GM19372 (cell line): ENCODE measurements at regions not wholly inside any gene's neighbourhood (a gene's known extent, or its start where the extent isn't known, plus 50 kb on each side); places are given as distances from the start of the nearest gene placed in this dataset.
"Not testable (repeated sequence)": the region's sequence is repeated elsewhere in the genome, so short reads cannot be mapped to it uniquely, and the experiment has no call there.

Experiments used
- ATAC-seq: cut with Tn5 transposase; IDR thresholded peaks from one replicate; pipeline ENCODE4 v1.9.1; 2021; ENCODE audit warnings: mild to moderate bottlenecking, low read depth, moderate library complexity; ENCODE audit not compliant: unreplicated experiment

GRCh38 chr9:40097992-40098391 is 742.5 kb downstream of the SPATA31A1 start:
- not testable (repeated sequence) for ATAC-seq

- ATAC-seq = not testable (repeated sequence)
Observed at GRCh38 chr9:40106003-40106782, 750.7 kb downstream of the SPATA31A1 start.

DNA sequence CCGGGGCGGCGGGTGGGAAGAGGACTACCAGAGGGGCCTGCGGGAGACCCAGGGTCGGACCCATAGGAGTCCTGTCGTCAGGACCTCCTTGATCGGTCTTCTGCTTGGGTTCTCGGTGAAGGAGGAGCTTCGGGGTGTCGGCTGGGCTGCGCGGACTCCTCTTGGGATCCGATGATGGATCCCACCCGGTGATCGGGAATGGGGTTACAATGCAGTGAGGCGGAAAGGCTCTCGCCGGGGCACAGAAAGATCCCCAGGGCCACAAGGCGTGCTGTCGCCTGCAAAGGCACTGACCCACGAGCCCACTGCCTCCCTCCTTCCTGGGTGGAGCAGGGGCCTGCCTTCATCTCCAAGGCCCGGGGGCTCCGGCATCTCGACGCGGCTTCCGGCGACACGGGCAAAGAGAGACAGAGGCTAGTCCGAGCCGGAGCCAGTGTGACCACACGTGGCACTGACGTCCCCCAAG is 751.3 kb downstream of the SPATA31A1 start:
- not testable (repeated sequence) for ATAC-seq

- ATAC-seq = not testable (repeated sequence)
Observed at GRCh38 chr9:40107251-40107650, 751.8 kb downstream of the SPATA31A1 start.

DNA sequence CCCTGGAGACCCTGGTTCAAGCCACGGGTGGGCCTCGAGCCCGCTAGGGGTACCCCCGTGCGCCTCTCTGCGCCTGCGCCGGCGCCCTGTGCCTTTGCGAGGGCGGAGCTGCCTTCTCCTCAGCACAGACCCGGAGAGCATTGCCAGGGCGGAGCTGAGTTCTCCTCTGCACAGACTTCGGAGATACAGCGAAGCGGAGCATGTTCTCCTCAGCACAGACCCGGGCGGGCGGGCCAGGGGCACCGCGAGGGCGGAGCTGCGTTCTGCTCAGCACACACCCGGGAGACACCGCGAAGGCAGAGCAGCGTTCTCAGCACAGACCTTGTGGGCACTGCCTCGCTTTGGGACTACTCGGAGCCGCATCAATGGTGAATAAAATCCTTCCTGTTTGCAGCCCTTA is 753.0 kb downstream of the SPATA31A1 start:
- ATAC-seq = not testable (repeated sequence)

GRCh38 chr9:40110751-40111150 is 755.3 kb downstream of the SPATA31A1 start:
- ATAC-seq = not testable (repeated sequence)

DNA sequence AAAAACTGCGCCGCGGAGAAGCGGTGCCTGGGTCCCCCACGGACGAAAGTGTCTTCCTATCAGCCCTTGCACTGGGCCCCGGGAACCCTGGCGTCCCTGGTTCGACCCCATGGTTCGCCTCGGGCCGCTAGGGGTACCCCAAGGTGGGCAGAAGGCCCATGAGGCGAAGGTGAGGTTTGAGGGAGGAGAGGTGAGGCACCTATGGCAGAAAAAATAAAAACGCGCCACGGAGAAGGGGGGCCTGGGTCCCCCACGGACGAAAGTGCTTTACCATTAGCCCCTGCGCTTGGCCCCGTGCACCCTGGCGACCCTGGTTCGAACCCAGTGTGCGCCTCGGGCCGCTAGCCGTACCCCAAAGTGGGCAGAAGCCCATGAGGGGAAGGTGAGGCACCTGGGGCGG is 756.1 kb downstream of the SPATA31A1 start:
- ATAC-seq = not testable (repeated sequence)

DNA sequence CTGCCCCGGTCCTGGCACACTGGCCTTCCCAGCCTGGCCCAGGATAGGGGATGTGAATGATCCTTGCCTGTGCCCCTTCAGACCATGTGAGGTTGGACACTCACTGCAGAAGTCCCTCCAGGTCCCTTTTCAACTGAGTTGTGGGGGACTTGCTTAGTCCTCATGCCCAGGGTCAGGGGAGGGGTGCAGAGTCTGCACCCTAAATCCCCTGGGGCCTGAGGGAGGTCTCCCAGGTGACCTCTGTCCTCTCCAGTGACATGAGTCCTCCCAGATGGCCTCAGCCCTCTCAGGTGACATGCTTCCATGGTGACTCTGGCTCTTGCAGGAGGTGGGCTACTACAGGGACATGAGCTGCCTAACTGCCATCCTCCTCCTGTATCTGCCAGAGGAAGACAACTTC is 775.1 kb downstream of the SPATA31A1 start:
- ATAC-seq = not testable (repeated sequence)

GRCh38 chr9:40169204-40169603 is 813.7 kb downstream of the SPATA31A1 start:
- ATAC-seq = peak; percentile 70

DNA sequence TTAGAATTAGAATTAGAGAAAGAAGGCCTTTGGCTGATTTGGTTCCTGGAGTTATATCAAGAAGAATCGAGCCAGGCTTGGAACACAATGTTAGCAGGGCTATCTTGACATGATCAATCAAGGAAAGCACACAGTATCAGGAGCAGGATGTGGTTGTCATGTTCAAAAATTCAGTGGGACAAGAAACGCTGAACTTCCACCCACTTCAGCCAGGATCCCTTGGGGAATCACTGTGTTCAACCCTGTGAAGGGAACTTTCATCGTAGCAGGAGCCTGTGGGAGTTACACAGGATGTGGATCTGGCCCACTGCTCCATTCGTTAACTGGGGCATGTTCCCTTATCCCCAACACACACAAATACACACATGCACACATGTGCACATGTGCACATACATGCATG is 817.8 kb downstream of the SPATA31A1 start:
- ATAC-seq = not testable (repeated sequence)

DNA sequence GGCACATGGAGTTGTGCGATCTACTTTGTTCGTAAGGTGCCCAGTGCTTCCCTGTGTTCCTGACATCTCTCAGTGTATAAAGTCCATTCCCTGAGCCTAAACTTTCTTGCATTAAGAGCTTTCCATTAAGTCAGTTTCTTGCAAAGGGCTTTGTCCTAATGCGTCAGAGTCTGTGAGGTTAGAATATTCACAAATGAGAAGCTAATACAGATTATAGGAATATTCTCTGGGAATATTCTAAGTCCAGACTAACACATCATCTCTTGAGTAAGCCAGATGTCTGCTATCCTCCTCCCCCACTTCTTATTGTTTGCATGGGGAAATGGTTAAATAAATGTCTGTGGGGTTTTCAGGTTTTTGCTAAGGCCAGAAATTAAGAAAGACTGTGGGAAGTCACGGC is 818.6 kb downstream of the SPATA31A1 start:
- ATAC-seq = not testable (repeated sequence)

DNA sequence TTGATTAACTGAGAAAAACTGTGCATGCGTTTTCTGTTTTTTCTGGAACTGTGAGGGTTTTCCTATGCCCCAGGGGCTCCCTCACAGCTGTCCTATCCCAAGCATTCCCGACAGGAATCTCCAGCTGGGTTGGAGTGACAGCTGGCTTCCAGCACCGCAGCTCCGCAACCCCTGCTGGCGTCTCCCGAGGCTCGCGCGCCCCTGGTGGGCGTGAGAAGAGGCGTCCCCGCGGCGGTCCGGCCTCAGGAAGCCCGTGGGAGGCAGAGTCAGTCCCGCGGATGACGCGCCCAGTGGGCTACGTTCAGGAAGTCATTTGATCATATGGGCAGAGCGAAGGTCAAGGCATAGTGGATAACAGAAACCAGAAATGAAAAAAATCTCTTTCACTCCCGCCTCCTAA is 821.9 kb downstream of the SPATA31A1 start:
- ATAC-seq = not testable (repeated sequence)

DNA sequence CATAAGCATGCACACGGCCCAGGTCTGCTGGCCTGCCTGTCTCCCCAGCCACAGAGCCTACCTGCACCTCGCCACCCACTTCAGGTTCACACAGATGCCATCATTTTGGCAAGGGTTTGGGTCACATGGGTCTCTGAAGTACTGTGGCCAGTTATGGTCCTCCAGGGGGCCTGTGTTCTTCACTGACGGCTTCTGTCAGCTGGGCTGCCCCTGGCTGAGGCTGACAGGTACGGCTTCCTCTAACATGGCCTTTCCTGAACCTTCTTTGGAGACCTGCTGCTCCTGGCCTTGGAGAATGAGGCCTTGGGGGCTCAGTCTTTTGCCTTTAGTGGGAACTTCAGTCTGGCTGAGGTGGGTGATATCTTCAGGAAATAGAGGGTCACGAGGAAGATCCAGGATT is 835.9 kb downstream of the SPATA31A1 start:
- ATAC-seq = not testable (repeated sequence)

- not testable (repeated sequence) for ATAC-seq
Observed at GRCh38 chr9:40192162-40192561, 836.7 kb downstream of the SPATA31A1 start.

DNA sequence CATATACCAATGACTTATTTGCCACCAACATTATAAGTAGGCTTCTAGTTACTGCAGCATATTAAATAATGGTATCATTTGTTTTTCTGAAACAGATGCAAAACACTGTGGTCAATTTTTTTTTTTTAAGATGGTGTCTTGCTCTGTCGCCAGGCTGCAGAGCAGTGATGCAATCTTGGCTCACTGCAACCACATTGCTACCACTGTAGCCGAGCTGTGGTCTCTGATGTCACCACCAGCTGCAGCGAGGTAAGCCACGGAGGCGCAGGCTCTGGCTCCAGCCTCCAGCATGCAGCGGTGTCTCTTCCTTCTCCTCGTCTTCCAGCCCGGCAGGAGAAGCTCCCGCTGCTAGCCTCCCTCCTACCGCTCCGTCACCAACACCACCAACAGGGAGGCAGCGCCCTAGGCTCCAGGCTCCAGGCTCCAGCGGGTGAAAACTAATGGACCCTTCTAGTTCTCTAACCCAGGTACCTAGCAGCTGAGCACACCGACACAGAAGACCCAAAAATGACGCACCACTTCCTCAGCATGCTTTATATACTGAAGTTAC is 840.8 kb downstream of the SPATA31A1 start:
- ATAC-seq = not testable (repeated sequence)

DNA sequence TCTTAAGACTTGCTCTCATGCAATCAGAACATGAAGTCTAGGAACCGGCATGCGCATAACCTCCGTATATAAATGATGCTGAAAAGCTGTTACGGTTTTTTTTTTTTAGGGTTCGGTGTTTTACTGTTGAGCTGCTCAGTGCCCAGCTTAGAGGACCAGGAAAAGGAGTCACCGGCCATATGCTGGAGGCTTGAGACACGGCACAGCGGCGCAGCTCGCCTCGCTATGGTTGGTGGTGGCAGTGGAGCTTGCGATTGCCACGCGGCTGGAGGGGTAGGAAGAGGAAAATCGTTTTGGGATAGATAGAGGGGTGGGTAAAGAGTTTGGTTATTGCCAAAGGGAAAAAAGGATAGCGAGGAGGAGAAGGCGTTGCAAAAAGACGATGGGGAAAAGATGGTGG is 841.3 kb downstream of the SPATA31A1 start:
- not testable (repeated sequence) for ATAC-seq

- ATAC-seq = not testable (repeated sequence)
Observed at GRCh38 chr9:40221596-40222233, 866.2 kb downstream of the SPATA31A1 start.

- ATAC-seq = not testable (repeated sequence)
Observed at GRCh38 chr9:40222617-40223200, 867.2 kb downstream of the SPATA31A1 start.

- not testable (repeated sequence) for ATAC-seq
Observed at GRCh38 chr9:40223353-40223752, 867.9 kb downstream of the SPATA31A1 start.
